ENCODE measurements at regions not wholly inside any gene's neighbourhood (a gene's known extent, or its start where the extent isn't known, plus 50 kb on each side); places are given as distances from the start of the nearest gene placed in this dataset.

DNA sequence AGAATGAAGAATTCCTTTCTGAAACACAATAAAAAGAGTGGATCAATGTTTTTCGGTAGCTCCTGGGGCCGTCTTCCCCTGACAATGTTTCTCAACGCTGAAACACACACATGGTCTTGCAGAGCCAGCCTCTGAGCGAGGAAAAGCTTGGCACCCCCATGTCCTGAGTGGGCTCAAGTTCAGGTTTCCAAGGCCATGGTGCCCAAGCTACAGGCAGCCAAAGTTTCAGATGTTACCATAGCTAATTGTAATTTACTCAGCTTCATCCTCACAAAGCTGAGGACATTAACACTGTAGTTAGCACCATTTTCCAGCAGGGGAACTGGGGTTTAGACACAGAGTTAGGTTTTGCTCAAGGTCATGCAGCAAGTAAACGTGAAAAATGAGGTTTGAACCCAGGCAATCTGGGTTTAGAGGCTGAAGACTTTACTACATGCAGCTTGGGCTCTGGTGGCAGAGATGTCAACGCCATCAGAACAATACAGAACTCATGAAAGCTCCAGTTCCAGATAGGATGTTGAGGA is 199.1 kb downstream of the TJP1 start:
- H3K27me3 ChIP-seq (ENCODE audit: low read depth) = no peaks in the 10 kb centered on the region; the same call in 1 of the 2 replicates
- in situ Hi-C loops (cut with MboI; ENCODE audit: low sequenced_read_pairs) = no loop called here
- no peak for DNase-seq (ENCODE audit: low spot score in 2 of 2)

DNA sequence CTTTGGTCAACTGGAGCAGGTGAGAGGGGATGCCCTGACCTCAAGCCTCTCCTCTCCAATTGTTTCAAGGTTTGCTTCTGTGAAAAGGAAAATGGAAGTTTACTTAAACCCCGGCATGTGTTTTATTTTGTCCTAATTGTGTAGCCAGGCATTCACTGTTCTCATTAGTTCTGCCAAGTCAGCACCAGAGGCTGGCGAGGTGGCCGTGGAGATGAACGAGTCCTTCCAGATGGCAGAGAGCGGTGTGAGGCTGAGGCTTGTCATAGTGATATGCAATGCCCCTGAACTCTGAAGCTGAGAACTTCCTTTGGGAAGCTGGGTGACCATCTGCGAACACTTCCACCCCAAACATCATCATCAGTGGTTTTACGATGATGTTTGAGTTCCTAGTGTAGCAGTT is 199.6 kb downstream of the TJP1 start:
- in situ Hi-C loops (cut with MboI; ENCODE audit: low sequenced_read_pairs) = no loop called here
- DNase-seq (ENCODE audit: low spot score in 2 of 2) = no peak
- no peaks in the 10 kb centered on the region for H3K9me3 ChIP-seq
- H3K4me1 ChIP-seq = no peaks in the 10 kb centered on the region
- H3K4me3 ChIP-seq = no peak overlapping the region
- H3K27me3 ChIP-seq (ENCODE audit: low read depth) = no peaks in the 10 kb centered on the region; the same call in 1 of the 2 replicates
- H3K36me3 ChIP-seq (replicated peaks) = no peaks in the 10 kb centered on the region

More for the DNA sequence above, 199.1 kb downstream of the TJP1 start:
- no peaks in the 10 kb centered on the region for H3K9me3 ChIP-seq
- H3K36me3 ChIP-seq (replicated peaks) = no peaks in the 10 kb centered on the region
- H3K4me1 ChIP-seq = no peaks in the 10 kb centered on the region
- H3K4me3 ChIP-seq = no peak overlapping the region

DNA sequence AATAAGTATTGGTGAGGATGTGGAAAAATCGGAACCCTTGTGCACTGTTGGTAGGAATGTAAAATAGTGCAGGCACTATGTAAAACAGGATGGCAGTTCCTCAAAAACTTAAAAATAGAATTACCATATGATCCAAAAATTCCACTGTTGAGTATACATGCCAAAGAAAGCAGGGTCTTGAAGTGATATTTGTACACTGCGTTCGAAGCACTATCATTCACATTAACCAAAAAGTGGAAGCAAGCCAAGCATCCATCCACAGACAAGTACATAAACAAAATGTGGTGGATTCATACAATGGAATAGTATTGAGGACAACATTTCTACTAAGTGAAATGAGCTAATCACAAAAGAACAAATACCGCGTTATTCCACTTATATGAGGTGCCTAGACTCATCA is 200.7 kb downstream of the TJP1 start:
- no peaks in the 10 kb centered on the region for H3K9me3 ChIP-seq
- in situ Hi-C loops (cut with MboI; ENCODE audit: low sequenced_read_pairs) = no loop called here

DNA sequence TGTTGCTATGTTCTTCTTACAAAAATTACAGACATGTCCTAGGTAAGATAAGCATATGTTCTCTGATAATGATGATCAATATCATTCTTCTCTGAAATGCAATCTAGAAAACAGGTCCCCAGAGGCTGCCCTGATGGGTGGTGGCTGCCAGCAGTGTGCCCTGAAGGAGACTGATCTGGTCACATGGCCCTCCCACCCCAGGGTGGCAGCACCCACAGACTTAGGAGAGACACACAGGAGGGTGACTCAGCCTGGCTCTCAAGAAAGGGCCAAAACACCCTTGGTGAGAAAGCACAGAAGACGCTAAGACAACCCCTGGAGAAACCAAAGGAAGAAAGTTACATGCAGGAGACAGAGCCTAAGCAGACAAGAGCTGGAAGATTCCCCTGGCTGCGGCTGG is 203.7 kb downstream of the TJP1 start:
- in situ Hi-C loops (cut with MboI; ENCODE audit: low sequenced_read_pairs) = no loop called here
- DNase-seq (ENCODE audit: low spot score in 2 of 2) = no peak
- Histone ChIP-seq H3K4me1 (no peaks in the 10 kb centered on the region), H3K27me3 (ENCODE audit: low read depth) (no peaks in the 10 kb centered on the region), H3K9me3 (no peaks in the 10 kb centered on the region), H3K36me3 (replicated peaks) (no peaks in the 10 kb centered on the region), H3K4me3 (no peak overlapping the region)

More for the DNA sequence above, 200.7 kb downstream of the TJP1 start:
- H3K27me3 ChIP-seq (ENCODE audit: low read depth) = no peaks in the 10 kb centered on the region; the same call in 1 of the 2 replicates
- no peaks in the 10 kb centered on the region for H3K36me3 ChIP-seq (replicated peaks)
- H3K4me1 ChIP-seq = no peaks in the 10 kb centered on the region
- no peak overlapping the region for H3K4me3 ChIP-seq
- DNase-seq (ENCODE audit: low spot score in 2 of 2) = no peak

DNA sequence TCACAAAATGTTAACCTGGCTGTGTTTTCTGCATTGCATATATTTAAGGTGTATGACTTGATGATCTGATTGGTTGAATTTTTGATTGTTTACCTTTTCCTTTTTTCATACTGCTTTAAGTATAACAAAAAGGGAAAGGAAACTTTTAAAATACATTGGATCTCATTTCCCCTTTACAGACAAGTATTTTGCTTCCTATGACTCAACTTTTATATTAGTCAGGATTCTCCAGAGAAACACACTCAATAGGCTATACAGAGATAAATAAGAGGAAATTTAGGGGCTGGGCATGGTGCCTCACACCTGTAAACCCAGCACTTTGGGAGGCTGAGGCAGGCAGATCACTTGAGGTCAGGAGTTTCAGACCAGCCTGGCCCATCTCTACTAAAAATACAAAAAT is 205.8 kb downstream of the TJP1 start:
- no peaks in the 10 kb centered on the region for H3K9me3 ChIP-seq
- in situ Hi-C loops (cut with MboI; ENCODE audit: low sequenced_read_pairs) = no loop called here
- DNase-seq (ENCODE audit: low spot score in 2 of 2) = no peak
- H3K4me3 ChIP-seq = no peak overlapping the region
- no peaks in the 10 kb centered on the region for H3K27me3 ChIP-seq (ENCODE audit: low read depth)
- H3K36me3 ChIP-seq (replicated peaks) = no peaks in the 10 kb centered on the region
- H3K4me1 ChIP-seq = no peaks in the 10 kb centered on the region

DNA sequence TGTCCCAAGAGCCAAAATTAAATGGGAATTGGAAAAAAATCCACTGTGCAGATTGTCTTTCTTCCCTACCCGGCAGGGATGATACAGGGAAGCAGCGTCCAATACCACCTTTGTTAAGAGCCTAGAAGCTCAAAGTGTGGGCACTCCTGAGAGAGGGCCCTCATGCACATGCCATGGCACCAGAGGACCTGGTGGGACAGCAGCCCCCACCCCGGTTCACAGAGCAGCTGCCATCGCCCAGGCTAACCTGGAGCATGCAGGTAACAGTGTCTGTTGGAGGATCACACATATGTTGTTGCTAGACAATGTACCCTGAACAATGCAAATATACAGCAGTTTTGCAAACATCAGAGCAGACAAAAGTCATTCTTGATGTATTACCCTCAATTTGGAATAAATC is 206.5 kb downstream of the TJP1 start:
- in situ Hi-C loops (cut with MboI; ENCODE audit: low sequenced_read_pairs) = no loop called here

DNA sequence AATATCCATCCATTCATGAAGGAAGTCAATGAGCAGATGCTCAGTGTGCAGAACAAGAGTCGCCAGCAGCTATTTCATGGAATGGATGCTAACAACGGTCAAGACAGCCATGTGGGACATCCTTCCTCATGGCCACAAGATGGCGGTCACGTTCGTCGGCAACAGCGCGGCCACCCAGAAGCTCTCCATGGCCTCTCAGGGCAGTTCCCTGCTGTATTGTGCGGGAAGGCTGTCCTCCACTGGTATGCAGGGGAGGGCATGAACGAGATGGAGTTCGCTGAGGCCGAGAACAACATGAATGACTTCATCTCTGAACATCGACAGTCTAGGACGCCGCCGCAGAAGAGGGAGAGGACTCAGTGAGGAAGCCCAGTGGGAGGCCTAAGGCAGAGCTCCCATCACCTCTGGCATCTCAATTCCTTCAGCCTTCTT is 208.3 kb downstream of the TJP1 start:
- DNase-seq (ENCODE audit: low spot score in 2 of 2) = peak; percentile 26 to 60
- H3K36me3 ChIP-seq (replicated peaks) = no peaks in the 10 kb centered on the region

More for the DNA sequence above, 206.5 kb downstream of the TJP1 start:
- no peak for DNase-seq (ENCODE audit: low spot score in 2 of 2)
- Histone ChIP-seq H3K36me3 (replicated peaks) (no peaks in the 10 kb centered on the region), H3K27me3 (ENCODE audit: low read depth) (no peaks in the 10 kb centered on the region), H3K9me3 (no peaks in the 10 kb centered on the region), H3K4me3 (no peak overlapping the region), H3K4me1 (no peaks in the 10 kb centered on the region)

DNA sequence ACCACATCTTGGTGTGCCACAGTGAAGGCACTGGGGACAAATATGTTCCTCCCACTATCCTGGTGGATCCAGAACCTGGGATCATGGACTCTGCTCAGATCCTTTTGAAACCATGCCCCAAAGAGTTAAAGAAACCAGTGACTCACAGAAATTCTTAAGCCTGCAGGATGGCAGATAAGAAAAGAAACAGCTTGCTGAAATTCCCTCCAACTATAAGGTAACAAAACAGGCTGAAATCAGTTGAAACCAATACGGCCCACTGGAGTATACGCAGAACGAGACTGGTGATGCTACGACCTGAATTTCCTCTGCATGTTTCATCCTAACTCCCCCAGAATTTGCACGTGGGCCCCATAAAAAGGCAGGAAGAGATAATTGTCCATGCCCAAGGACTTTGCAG is 209.6 kb downstream of the TJP1 start:
- H3K9me3 ChIP-seq = no peaks in the 10 kb centered on the region
- H3K4me1 ChIP-seq = no peaks in the 10 kb centered on the region
- in situ Hi-C loops (cut with MboI; ENCODE audit: low sequenced_read_pairs) = no loop called here
- no peaks in the 10 kb centered on the region for H3K27me3 ChIP-seq (ENCODE audit: low read depth)
- no peaks in the 10 kb centered on the region for H3K36me3 ChIP-seq (replicated peaks)
- H3K4me3 ChIP-seq = no peak overlapping the region
- no peak for DNase-seq (ENCODE audit: low spot score in 2 of 2)

More for the DNA sequence above, 208.3 kb downstream of the TJP1 start:
- Histone ChIP-seq H3K9me3 (no peaks in the 10 kb centered on the region), H3K4me1 (no peaks in the 10 kb centered on the region), H3K27me3 (ENCODE audit: low read depth) (no peaks in the 10 kb centered on the region), H3K4me3 (no peak overlapping the region)
- in situ Hi-C loops (cut with MboI; ENCODE audit: low sequenced_read_pairs) = no loop called here

DNA sequence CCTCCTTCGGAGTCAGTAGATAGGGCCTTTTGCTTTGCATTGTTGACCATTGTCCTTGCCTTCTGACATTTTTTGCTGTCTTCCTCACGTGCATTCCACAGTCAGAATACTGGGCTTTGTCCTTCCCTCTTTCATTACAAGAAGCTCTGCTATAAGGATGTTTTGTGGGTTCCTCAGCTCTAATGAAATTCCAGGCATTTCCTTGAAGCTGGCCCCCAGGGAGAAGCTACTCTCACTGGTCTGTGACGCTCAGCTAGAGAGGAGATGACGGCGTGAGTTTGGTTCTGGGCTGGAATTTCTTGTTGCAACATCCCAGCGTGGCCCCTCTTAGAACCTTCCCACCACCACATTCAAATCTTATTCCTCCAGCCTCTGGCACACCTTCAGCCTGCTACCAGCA is 210.2 kb downstream of the TJP1 start:
- in situ Hi-C loops (cut with MboI; ENCODE audit: low sequenced_read_pairs) = no loop called here
- Histone ChIP-seq H3K4me3 (no peak overlapping the region), H3K36me3 (replicated peaks) (no peaks in the 10 kb centered on the region), H3K4me1 (no peaks in the 10 kb centered on the region), H3K27me3 (ENCODE audit: low read depth) (no peaks in the 10 kb centered on the region), H3K9me3 (no peaks in the 10 kb centered on the region)
- no peak for DNase-seq (ENCODE audit: low spot score in 2 of 2)

DNA sequence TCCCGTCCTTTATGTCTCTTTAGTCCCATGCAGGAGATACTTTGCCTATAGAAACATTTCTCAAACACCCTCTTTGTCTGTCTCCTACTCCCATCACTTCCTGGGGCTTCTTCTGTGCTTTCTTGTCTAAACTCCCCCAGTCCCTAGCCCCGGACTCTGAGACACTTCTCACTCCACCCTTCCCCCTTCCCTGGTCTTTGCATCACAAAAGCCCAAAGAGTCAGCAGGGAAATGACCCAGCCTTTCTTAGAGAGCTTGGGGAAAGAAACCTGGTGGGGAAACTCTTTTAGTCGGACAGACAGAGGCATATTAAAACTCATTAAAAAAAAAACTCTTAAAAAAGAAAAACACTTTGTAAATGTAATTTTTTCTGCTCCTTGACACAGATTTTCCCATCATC is 211.2 kb downstream of the TJP1 start:
- H3K27me3 ChIP-seq (ENCODE audit: low read depth) = no peaks in the 10 kb centered on the region
- H3K36me3 ChIP-seq (replicated peaks) = no peaks in the 10 kb centered on the region
- H3K4me1 ChIP-seq = no peaks in the 10 kb centered on the region
- in situ Hi-C loops (cut with MboI; ENCODE audit: low sequenced_read_pairs) = no loop called here
- no peaks in the 10 kb centered on the region for H3K9me3 ChIP-seq
- DNase-seq (ENCODE audit: low spot score in 2 of 2) = no peak
- no peak overlapping the region for H3K4me3 ChIP-seq

DNA sequence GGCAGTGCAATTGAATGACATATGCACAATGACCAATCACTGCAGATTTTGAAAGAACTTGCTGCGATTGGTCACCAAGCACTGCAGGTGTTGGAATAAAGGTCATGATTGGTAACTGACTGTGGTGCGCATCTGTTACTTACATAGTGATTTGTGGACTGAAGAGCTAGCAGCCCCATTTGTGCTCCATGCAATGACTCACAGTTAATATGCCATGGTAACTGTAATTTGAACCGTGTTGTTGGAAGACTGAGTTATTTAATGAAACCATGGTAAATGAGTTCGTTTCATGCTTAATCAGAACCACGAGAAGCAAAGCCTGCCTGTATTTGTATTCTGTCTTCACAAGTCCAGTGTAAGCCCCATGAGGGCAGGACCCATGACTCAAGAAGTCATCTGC is 220.5 kb downstream of the TJP1 start:
- Histone ChIP-seq H3K4me3 (no peak overlapping the region), H3K4me1 (no peaks in the 10 kb centered on the region), H3K9me3 (no peaks in the 10 kb centered on the region), H3K27me3 (ENCODE audit: low read depth) (no peaks in the 10 kb centered on the region), H3K36me3 (replicated peaks) (no peaks in the 10 kb centered on the region)
- in situ Hi-C loops (cut with MboI; ENCODE audit: low sequenced_read_pairs) = no loop called here
- no peak for DNase-seq (ENCODE audit: low spot score in 2 of 2)

DNA sequence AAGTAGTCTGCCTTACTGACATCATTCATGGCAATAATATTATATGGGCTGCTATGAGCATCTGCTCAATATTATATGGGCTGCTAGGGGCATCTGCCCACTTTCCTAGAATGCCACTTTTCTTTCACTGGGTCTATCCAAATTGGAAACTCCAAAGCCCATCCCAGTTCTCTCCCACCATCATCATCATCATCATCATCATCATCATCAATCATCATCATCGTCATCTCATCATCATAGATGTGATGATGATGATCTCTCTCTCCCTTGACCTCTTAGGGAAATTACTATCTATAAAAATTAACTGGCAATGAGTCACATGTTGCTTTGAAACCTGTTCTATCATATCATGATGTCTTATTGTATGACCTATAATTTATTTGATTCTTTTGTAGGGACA is 222.0 kb downstream of the TJP1 start:
- no peak for DNase-seq (ENCODE audit: low spot score in 2 of 2)
- no peaks in the 10 kb centered on the region for H3K4me1 ChIP-seq

DNA sequence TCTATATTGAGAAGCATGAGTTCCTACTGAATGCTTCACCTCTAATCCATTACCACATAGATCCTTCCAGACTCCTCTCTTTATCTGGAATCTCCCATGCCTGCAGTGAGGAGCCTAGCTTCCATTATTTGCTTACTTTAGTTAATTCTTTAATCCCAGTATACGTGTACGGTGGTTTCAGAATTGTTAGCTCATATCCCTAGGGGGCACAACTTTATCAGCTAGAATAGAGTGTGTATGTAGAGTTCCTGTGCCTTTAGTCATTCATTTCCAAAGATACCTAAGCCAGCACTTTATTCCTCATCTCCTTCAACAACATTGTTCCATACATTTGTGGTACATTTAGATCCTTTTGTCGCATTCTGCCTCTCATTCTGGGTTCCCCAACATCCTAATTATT is 226.0 kb downstream of the TJP1 start:
- H3K4me1 ChIP-seq = no peaks in the 10 kb centered on the region
- in situ Hi-C loops (cut with MboI; ENCODE audit: low sequenced_read_pairs) = no loop called here
- no peak overlapping the region for H3K4me3 ChIP-seq
- no peak for DNase-seq (ENCODE audit: low spot score in 2 of 2)
- H3K27me3 ChIP-seq (ENCODE audit: low read depth) = no peaks in the 10 kb centered on the region
- H3K9me3 ChIP-seq = no peaks in the 10 kb centered on the region
- H3K36me3 ChIP-seq (replicated peaks) = no peaks in the 10 kb centered on the region

More for the DNA sequence above, 222.0 kb downstream of the TJP1 start:
- in situ Hi-C loops (cut with MboI; ENCODE audit: low sequenced_read_pairs) = no loop called here
- Histone ChIP-seq H3K4me3 (no peak overlapping the region), H3K27me3 (ENCODE audit: low read depth) (no peaks in the 10 kb centered on the region), H3K36me3 (replicated peaks) (no peaks in the 10 kb centered on the region), H3K9me3 (no peaks in the 10 kb centered on the region)

DNA sequence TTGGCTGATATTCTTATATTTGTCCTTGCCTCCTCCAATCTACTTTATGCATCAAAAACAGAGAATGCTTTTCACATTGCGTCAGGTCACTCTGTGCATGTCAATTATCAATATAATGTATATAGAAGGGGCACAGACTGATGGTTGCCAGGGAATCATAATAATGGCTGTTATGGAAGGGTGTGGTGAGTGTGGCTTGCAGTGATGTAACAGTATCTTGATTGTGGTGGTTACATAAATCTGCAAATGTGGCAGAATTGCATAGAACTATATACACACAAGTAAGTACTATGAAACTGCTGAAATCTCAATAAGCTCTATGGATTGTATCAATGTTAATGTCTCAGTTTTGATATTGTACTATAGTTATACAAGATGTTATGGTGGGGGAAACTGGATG is 228.6 kb downstream of the TJP1 start:
- no peak for DNase-seq (ENCODE audit: low spot score in 2 of 2)
- in situ Hi-C loops (cut with MboI; ENCODE audit: low sequenced_read_pairs) = no loop called here
- no peaks in the 10 kb centered on the region for H3K4me1 ChIP-seq
- H3K36me3 ChIP-seq (replicated peaks) = no peaks in the 10 kb centered on the region
- H3K27me3 ChIP-seq (ENCODE audit: low read depth) = peaks cover 7% of the 10 kb centered on the region; the same call in 1 of the 2 replicates
- H3K9me3 ChIP-seq = no peaks in the 10 kb centered on the region
- H3K4me3 ChIP-seq = no peak overlapping the region

DNA sequence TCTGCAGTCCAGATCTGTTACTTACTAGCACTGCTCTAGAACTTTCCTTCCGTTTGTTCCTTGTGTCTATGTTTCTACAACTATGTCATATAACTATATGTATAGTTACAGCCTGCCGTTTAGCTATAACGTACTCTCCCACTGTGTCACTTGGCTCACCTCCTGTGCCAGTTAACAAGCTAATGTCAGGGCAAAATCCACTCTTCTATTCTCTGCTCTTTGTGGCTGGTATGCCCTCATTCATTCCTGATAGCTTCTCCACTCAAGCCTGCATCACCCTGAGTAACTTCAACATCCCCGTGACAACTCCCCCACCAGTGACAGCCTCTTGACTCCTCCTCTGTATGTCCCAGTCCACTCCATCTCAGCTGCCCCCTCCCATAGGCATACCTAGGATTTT is 229.2 kb downstream of the TJP1 start:
- in situ Hi-C loops (cut with MboI; ENCODE audit: low sequenced_read_pairs) = no loop called here
- H3K4me1 ChIP-seq = no peaks in the 10 kb centered on the region
- no peaks in the 10 kb centered on the region for H3K9me3 ChIP-seq
- no peaks in the 10 kb centered on the region for H3K36me3 ChIP-seq (replicated peaks)
- no peak overlapping the region for H3K4me3 ChIP-seq
- H3K27me3 ChIP-seq (ENCODE audit: low read depth) = peaks cover 7% of the 10 kb centered on the region; the same call in 1 of the 2 replicates
- DNase-seq (ENCODE audit: low spot score in 2 of 2) = no peak

All from HAP-1 (cell line).